Coronary artery (tissue), 2 donors: ENCODE measurements at regions not wholly inside any gene's neighbourhood (a gene's known extent, or its start where the extent isn't known, plus 50 kb on each side); places are given as distances from the start of the nearest gene placed in this dataset.

Experiments
- DNase-seq: peaks from one replicate; pipeline ENCODE4 v3.0.0-alpha.2; 2017; ENCODE audit warnings: low spot score
- H3K27ac ChIP-seq, 2 donors: fragments of 200-600 bp; sonication (generic); one replicate each; pipeline ENCODE4 v1.5.1; 2016 to 2019
- H3K4me3 ChIP-seq: fragments of 200-600 bp; sonication (generic); 2 replicates; pipeline ENCODE4 v1.5.1; 2016; ENCODE audit warnings: mild to moderate bottlenecking, moderate library complexity
- CTCF ChIP-seq: fragments of 200-600 bp; sonication (generic); IDR thresholded peaks from one replicate; pipeline ENCODE4 v1.5.1; 2019; ENCODE audit warnings: antibody characterized with exemption

GRCh38 chr3:25071846-25072245, 356.2 kb upstream of the RARB start:
- no peak for TF ChIP-seq CTCF
- Histone ChIP-seq H3K27ac (no peak overlapping the region), H3K4me3 (no peak overlapping the region)
- no peak for DNase-seq

- DNase-seq = no peak
- H3K27ac ChIP-seq = no peak overlapping the region
- TF ChIP-seq CTCF = no peak
- no peak overlapping the region for H3K4me3 ChIP-seq
Measured at GRCh38 chr3:25073423-25073822, 354.6 kb upstream of the RARB start.

GRCh38 chr3:25074149-25074548, 353.9 kb upstream of the RARB start:
- no peak overlapping the region for H3K27ac ChIP-seq

GRCh38 chr3:25080461-25080860, 347.6 kb upstream of the RARB start:
- Histone ChIP-seq H3K27ac (no peak overlapping the region), H3K4me3 (no peak overlapping the region)
- no peak for TF ChIP-seq CTCF
- no peak for DNase-seq

More at GRCh38 chr3:25074149-25074548, 353.9 kb upstream of the RARB start:
- TF ChIP-seq CTCF = no peak
- DNase-seq = no peak
- H3K4me3 ChIP-seq = no peak overlapping the region

- DNase-seq = no peak
- no peak for TF ChIP-seq CTCF
- Histone ChIP-seq H3K27ac (no peak overlapping the region), H3K4me3 (no peak overlapping the region)
Measured at GRCh38 chr3:25084016-25084415, 344.0 kb upstream of the RARB start.

- Histone ChIP-seq H3K4me3 (no peak overlapping the region), H3K27ac (no peak overlapping the region)
- DNase-seq = no peak
- TF ChIP-seq CTCF = no peak
Measured at GRCh38 chr3:25086721-25087120, 341.3 kb upstream of the RARB start.

GRCh38 chr3:25088284-25088683, 339.8 kb upstream of the RARB start:
- H3K4me3 ChIP-seq = no peak overlapping the region
- TF ChIP-seq CTCF = no peak
- DNase-seq = no peak
- H3K27ac ChIP-seq = no peak overlapping the region
